Activated CD4-positive, alpha-beta T cell treated with anti-CD3 and anti-CD28 coated beads, Interleukin-2, amount 10 ng/mL, durations not matched to agents 7 days and 5 days (primary cell): ENCODE measurements at regions not wholly inside any gene's neighbourhood (a gene's known extent, or its start where the extent isn't known, plus 50 kb on each side); places are given as distances from the start of the nearest gene placed in this dataset.

Experiments
- CTCF ChIA-PET: fragments of 350-600 bp; sonication (Branson Sonifier 250); formaldehyde crosslinking; loops from one replicate; lab custom pipeline; 2021; ENCODE audit warnings: antibody characterized with exemption; lab: Charles Lee
- POLR2A ChIA-PET: fragments of 350-600 bp; sonication (Branson Sonifier 250); formaldehyde crosslinking; loops from one replicate; lab custom pipeline; 2021; ENCODE audit warnings: antibody characterized with exemption; lab: Charles Lee
- DNase-seq: peaks from one replicate; pipeline ENCODE4 v3.0.0-alpha.2; 2020
- H3K27ac Mint-ChIP-seq: one replicate; pipeline ENCODE4 v1.8.0; 2021; ENCODE audit warnings: mild to moderate bottlenecking, moderate library complexity, mixed read lengths
- H3K27me3 Mint-ChIP-seq: one replicate; pipeline ENCODE4 v1.8.0; 2021; ENCODE audit warnings: mixed read lengths
- H3K36me3 Mint-ChIP-seq: one replicate; pipeline ENCODE4 v1.8.0; 2021; ENCODE audit warnings: low read depth, mixed read lengths
- H3K4me1 Mint-ChIP-seq: one replicate; pipeline ENCODE4 v1.8.0; 2021; ENCODE audit warnings: mixed read lengths
- H3K4me3 Mint-ChIP-seq: one replicate; pipeline ENCODE4 v1.8.0; 2021; ENCODE audit warnings: mild to moderate bottlenecking, moderate library complexity, mixed read lengths
- H3K9me3 Mint-ChIP-seq: one replicate; pipeline ENCODE4 v1.8.0; 2021; ENCODE audit warnings: mixed read lengths

DNA sequence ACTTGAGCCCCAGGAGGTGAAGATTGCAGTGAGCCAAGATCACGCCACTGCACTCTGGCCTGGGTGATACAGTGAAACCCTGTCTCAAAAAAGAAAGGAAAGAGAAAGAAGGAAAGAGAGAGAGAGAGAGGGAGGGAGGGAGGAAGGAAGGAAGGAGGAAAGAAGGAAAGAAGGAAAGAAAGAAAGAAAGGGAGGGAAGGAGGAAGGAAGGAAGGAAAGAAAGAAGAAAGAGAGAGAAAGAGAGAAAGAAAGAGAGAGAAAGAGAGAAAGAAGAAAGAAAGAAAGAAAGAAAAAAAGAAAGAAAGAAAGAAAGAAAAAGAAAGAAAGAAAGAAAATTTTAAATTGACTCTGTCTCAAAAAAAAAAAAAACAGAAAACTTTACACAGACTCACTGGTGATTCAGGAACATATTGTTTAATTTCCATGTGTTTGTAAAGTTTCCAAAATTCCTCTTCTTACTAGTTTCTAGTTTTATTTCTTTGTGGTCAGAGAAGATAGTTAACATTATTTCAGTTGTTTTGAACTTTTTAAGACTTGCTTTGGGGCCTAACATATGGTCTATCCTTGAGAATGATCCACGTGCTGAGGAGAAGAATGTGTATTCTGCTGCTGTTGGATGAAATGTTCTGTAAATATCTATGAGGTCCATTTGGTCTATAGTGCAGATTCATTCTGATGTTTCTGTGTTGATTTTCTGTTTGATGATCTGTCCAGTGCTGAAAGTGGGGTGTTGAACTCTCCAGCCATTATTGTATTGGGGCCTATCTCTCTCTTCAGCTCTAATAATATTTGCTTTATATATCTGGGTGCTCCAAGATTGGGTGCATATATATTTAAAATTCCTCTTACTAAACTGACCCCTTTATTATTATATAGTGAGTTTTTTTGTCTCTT is 204.4 kb upstream of the SERP2 start:
- no peaks in the 10 kb centered on the region for H3K36me3 Mint-ChIP-seq
- no peak overlapping the region for H3K4me3 Mint-ChIP-seq
- peaks cover 7% of the 10 kb centered on the region for H3K27me3 Mint-ChIP-seq
- H3K9me3 Mint-ChIP-seq = no peaks in the 10 kb centered on the region
- no peak overlapping the region for H3K27ac Mint-ChIP-seq
- DNase-seq = no peak
- POLR2A ChIA-PET = no interaction called here
- H3K4me1 Mint-ChIP-seq = no peaks in the 10 kb centered on the region
- CTCF ChIA-PET = no interaction called here

DNA sequence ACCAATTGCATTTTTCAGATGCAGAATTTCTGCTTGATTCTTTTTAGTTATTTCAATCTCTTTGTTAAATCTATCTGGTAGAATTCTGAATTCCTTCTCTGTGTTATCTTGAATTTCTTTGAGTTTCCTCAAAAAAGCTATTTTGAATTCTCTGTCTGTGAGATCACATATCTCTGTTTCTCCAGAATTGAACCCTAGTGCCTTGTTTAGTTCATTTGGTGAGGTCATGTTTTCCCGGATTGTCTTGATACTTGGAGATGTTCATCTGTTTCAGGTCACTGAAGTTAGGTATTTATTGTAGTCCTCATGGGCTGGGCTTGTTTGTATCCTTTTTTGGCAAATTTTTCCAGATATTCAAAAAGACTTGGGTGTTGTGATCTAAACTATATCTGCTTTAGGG is 202.9 kb upstream of the SERP2 start:
- H3K27ac Mint-ChIP-seq = no peak overlapping the region
- no peak overlapping the region for H3K4me3 Mint-ChIP-seq
- CTCF ChIA-PET = no interaction called here
- no peaks in the 10 kb centered on the region for H3K9me3 Mint-ChIP-seq
- DNase-seq = no peak
- POLR2A ChIA-PET = no interaction called here
- peaks cover 7% of the 10 kb centered on the region for H3K27me3 Mint-ChIP-seq
- no peaks in the 10 kb centered on the region for H3K36me3 Mint-ChIP-seq
- H3K4me1 Mint-ChIP-seq = no peaks in the 10 kb centered on the region

DNA sequence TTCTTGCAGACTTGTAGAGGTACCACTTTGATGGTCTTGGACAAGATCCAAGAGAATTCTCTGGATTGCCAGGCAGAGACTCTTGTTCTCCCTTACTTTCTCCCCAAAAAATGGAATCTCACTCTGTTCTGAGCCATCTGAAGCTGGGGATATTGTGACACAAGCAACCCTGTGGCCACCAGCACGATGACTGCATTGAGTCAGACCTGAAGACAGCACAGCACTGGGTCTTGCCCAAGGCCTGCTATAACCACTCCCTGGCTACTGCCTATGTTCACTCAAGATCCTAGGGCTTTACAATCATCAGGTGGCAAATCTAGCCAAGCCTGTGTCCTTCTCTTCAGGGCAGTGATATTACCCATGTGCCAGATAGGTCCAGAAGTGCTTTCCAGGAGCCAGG is 202.5 kb upstream of the SERP2 start:
- H3K4me3 Mint-ChIP-seq = no peak overlapping the region
- POLR2A ChIA-PET = no interaction called here
- CTCF ChIA-PET = no interaction called here

DNA sequence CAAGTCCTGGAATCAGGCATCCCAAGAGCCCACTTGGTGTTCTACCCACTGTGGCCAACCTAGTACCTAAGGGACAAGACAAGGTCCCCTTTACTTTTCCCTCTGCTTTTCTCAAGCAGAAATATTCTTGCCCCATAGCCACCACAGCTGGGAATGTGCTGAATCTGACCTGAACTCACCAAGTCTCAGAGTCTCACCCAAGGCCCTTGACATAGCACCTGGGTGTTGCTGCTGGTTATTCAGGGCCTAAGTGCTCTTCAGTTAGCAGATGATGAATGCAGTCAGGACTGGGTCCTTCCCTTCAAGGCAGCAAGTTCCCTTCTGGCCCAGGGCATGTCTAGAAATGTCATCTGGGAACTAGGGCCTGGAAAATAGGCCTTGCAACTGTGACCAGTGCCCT is 201.8 kb upstream of the SERP2 start:
- CTCF ChIA-PET = no interaction called here
- Mint-ChIP-seq H3K4me3 (no peak overlapping the region), H3K36me3 (no peaks in the 10 kb centered on the region), H3K4me1 (no peaks in the 10 kb centered on the region), H3K9me3 (no peaks in the 10 kb centered on the region), H3K27me3 (peaks cover 6% of the 10 kb centered on the region), H3K27ac (no peak overlapping the region)
- POLR2A ChIA-PET = no interaction called here
- DNase-seq = no peak

More for the DNA sequence above, 202.5 kb upstream of the SERP2 start:
- Mint-ChIP-seq H3K36me3 (no peaks in the 10 kb centered on the region), H3K27me3 (peaks cover 7% of the 10 kb centered on the region), H3K4me1 (no peaks in the 10 kb centered on the region), H3K27ac (no peak overlapping the region), H3K9me3 (no peaks in the 10 kb centered on the region)
- DNase-seq = no peak

DNA sequence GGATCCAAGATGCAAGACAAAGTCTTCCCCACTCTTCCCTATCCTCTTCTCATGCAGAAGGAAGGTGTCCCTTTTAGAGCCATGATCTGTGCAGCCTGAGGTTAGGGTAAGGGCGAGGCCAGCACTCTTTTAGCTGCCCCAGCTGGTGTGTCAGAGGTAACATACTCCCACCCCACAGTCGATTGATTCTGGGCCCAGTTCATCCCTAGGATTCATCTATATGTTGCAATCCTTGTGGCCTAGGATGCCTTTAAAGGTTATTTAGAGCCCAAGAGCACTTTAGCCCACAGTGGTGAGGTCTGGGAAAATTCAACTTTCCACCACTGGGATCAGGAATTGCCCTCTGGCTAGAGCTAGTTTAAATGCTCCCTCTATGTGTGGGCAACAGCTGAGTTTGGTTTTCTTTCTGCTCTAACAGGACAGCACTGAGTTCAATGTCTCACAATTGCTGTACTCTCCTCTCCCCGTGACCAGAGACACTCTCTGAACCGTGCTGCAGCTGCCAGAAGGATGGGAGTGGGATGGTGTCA is 201.3 kb upstream of the SERP2 start:
- no peaks in the 10 kb centered on the region for H3K36me3 Mint-ChIP-seq
- H3K4me1 Mint-ChIP-seq = no peaks in the 10 kb centered on the region
- CTCF ChIA-PET = interaction anchor here (0.8 kb wide), 2 partner anchors 17 to 244 kb away, joined by 3 to 5 read pairs; no protein-coding TSS in a partner anchor
- H3K4me3 Mint-ChIP-seq = no peak overlapping the region
- POLR2A ChIA-PET = no interaction called here
- no peak for DNase-seq
- no peaks in the 10 kb centered on the region for H3K9me3 Mint-ChIP-seq
- H3K27me3 Mint-ChIP-seq = peaks cover 5% of the 10 kb centered on the region
- no peak overlapping the region for H3K27ac Mint-ChIP-seq

DNA sequence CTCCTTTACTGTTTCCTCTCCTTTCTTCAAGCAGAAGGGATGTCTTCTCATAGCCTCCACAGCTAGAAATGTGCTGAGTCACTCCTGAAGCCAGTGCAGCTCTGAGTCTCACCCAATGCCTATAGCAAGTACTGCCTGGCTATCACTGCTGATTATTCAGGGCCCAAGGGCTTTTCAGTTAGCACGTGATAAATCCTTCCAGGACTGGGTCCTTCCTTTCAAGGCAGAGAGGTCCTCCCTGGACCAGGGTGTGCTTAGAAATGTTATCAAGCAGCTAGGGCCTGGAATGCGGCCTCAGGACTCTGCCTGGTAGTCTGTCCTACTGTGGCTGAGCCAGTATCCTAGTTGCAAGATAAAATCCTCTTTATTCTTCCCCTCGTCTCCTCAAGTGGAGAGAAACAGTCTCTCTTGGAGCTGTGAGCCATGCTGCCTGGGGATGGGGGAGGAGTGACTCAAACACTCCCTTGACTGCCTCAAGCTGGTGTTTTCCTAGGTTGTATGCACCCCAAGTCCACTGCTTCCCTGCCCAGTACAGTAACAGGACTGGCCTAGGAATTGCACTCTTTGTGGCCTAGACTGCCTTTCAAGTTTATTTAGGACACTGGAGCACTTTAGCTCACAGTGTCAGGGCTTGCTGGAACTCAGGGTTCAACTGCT is 198.7 kb upstream of the SERP2 start:
- DNase-seq = no peak
- Mint-ChIP-seq H3K4me3 (no peak overlapping the region), H3K27me3 (peaks cover 2% of the 10 kb centered on the region), H3K9me3 (no peaks in the 10 kb centered on the region), H3K36me3 (no peaks in the 10 kb centered on the region), H3K4me1 (no peaks in the 10 kb centered on the region), H3K27ac (no peak overlapping the region)
- CTCF ChIA-PET = interaction anchor here (0.6 kb wide), 1 partner anchor 183 kb away, joined by 4 read pairs; no protein-coding TSS in a partner anchor
- POLR2A ChIA-PET = no interaction called here

DNA sequence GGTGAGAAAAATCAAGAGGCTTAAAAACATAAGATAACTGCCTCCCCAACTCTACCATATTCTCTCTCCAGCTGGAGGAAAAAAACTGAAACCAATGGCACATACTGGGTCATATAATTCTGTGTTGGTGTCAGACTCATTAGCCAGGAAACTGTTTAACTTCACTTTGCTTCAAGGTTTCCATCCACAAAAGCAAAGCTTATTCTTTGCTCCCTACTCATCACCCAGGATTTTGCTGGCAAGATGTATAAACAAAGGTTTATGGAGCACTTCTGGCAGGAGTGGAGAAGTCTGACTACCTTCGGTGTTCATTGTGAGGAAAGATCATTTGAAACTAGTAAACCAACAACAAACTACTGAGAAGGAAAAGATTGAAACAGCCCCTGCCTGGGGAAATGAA is 197.5 kb upstream of the SERP2 start:
- no peaks in the 10 kb centered on the region for H3K9me3 Mint-ChIP-seq
- peaks cover 4% of the 10 kb centered on the region for H3K27me3 Mint-ChIP-seq
- H3K4me3 Mint-ChIP-seq = no peak overlapping the region
- ChIA-PET CTCF (no interaction called here), POLR2A (no interaction called here)
- no peaks in the 10 kb centered on the region for H3K4me1 Mint-ChIP-seq
- H3K36me3 Mint-ChIP-seq = no peaks in the 10 kb centered on the region
- H3K27ac Mint-ChIP-seq = no peak overlapping the region
- DNase-seq = no peak

DNA sequence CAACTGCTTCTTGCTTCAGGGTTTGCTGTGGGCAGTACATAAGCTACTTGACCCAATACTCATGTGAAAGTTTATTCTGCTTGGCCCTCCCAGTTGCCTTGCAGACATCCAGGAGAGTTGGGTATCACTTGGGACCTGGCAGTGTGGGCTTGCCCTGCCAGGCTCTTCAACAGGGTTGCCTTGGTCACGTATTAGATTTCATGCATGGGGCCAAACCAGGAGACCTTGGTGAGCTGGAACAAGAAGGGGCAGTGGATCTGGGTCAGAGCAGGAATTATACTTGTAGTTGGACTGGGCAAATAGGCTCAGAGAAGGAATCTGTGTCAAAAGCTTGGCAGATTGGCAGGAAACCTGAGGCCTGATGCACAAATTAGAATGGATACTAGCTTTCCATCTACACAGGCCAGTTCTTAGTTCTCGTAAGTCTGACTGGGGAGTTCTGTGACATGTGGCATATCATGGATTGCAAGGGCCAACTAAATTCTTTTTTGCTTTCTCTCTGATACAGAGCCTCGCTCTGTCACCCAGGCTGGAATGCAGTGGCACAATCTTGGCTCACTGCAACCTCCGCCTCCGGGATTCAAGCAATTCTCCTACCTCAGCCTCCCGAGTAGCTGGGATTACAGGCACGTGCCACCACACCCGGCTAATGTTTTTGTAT is 192.6 kb upstream of the SERP2 start:
- DNase-seq = no peak
- ChIA-PET CTCF (no interaction called here), POLR2A (no interaction called here)
- Mint-ChIP-seq H3K9me3 (no peaks in the 10 kb centered on the region), H3K36me3 (no peaks in the 10 kb centered on the region), H3K4me1 (no peaks in the 10 kb centered on the region), H3K27ac (no peak overlapping the region), H3K4me3 (no peak overlapping the region), H3K27me3 (peaks cover 6% of the 10 kb centered on the region)

DNA sequence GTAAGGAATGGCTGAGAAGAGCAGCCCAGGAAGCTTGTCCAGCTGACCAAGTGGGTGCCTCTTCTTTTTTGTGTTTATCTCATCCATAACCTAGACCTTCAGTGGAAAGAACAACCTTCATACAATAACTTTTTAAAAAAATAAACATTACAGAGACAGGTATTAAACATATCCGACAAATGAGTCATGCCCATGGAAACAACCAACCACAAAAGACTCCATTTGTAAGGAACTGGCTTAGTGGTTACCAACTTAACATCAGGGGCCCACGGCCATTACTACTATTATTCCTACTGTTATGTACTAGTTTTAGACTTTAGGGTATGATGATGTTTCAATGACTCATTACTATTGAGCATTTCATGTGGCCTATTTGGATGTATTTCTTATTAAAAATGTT is 191.7 kb upstream of the SERP2 start:
- no peak for DNase-seq
- Mint-ChIP-seq H3K27ac (no peak overlapping the region), H3K36me3 (no peaks in the 10 kb centered on the region), H3K4me1 (no peaks in the 10 kb centered on the region), H3K9me3 (no peaks in the 10 kb centered on the region), H3K4me3 (no peak overlapping the region), H3K27me3 (peaks cover 7% of the 10 kb centered on the region)
- POLR2A ChIA-PET = no interaction called here
- CTCF ChIA-PET = no interaction called here

DNA sequence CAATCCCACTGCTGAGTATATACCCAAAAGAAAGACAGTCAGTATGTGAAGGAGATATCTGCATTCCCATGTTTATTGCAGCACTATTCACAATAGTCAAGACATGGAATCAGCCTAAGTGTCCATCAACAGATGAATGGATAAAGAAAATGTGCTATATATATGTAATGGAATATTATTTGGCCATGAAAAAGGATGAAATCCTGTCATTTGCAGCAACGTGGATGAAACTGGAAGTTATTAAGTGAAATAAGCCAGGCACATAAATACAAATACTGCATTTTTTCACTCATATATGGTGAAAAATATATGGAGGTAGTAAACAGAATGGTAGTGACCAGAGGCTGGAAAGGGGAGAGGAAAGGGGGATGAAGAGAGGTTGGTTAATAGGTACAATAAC is 188.9 kb upstream of the SERP2 start:
- no peaks in the 10 kb centered on the region for H3K4me1 Mint-ChIP-seq
- DNase-seq = no peak
- CTCF ChIA-PET = no interaction called here
- H3K36me3 Mint-ChIP-seq = no peaks in the 10 kb centered on the region
- no peaks in the 10 kb centered on the region for H3K9me3 Mint-ChIP-seq
- POLR2A ChIA-PET = no interaction called here
- H3K27me3 Mint-ChIP-seq = peaks cover 10% of the 10 kb centered on the region
- H3K4me3 Mint-ChIP-seq = no peak overlapping the region
- H3K27ac Mint-ChIP-seq = no peak overlapping the region

DNA sequence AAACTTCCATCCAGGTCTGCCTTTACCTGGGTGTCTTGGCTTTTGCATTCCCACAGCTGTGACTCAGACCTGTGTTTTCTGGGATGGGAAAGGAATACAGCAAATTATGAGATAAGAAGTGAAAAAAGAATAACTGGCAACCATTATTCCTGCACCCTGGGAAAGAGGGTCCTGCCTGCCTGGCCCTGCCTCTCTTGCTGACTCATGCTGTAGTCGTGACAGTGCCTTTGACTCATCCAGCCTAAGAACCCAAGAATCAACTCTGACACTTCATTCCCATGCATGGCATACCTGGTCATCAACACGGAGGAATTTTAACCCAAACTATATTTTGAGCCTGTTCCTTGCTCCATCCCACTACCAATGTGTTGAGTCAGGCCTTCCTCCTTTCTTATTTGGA is 185.4 kb upstream of the SERP2 start:
- no peak for DNase-seq
- H3K9me3 Mint-ChIP-seq = no peaks in the 10 kb centered on the region
- peaks cover 9% of the 10 kb centered on the region for H3K4me1 Mint-ChIP-seq
- no peak overlapping the region for H3K27ac Mint-ChIP-seq
- no peak overlapping the region for H3K4me3 Mint-ChIP-seq
- no peaks in the 10 kb centered on the region for H3K36me3 Mint-ChIP-seq
- POLR2A ChIA-PET = no interaction called here
- CTCF ChIA-PET = no interaction called here
- H3K27me3 Mint-ChIP-seq = peaks cover 27% of the 10 kb centered on the region

DNA sequence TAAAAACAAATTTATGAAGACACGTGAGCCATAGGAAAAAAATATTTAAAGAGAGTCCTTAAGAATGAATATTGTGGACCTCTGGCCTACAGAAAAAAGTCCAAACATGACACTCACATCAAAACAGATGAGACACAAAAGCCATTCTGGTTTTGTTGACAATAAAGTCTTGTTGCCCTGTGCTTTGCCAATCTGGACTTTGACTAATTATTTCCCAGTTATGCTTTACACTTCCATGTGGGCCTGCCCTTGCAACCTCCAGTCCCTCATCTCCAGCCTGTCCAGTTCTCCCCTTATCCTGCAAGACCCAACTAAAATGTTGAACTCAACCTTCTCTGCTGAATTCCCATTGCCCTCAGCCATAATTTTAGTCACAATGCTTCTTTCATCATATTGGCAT is 184.5 kb upstream of the SERP2 start:
- H3K36me3 Mint-ChIP-seq = no peaks in the 10 kb centered on the region
- H3K4me3 Mint-ChIP-seq = no peak overlapping the region
- ChIA-PET POLR2A (no interaction called here), CTCF (no interaction called here)
- peaks cover 9% of the 10 kb centered on the region for H3K4me1 Mint-ChIP-seq
- H3K27me3 Mint-ChIP-seq = peaks cover 31% of the 10 kb centered on the region
- H3K9me3 Mint-ChIP-seq = no peaks in the 10 kb centered on the region
- H3K27ac Mint-ChIP-seq = no peak overlapping the region
- DNase-seq = no peak

DNA sequence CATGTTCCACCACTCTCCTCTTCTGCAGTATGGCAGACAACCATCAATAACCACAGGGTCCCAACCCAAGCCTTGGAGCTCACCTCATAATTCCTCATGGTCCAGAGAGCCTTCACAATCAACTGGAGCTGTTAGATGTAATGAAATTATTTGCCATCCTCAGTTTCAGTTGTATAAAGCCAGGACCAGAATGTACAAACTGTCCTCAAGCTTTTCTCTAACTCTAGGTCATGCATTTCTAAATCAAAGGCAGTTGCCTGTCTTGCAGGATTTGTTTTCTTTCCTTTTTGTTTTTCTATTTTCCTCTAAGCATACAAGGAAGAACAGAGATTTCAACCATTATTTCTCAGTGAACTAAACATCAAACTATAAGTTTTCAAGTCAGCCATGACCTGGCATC is 182.5 kb upstream of the SERP2 start:
- CTCF ChIA-PET = interaction anchor here (0.5 to 2.7 kb wide), 5 partner anchors 53 to 394 kb away, joined by 3 to 7 read pairs (median 3); no protein-coding TSS in a partner anchor
- H3K27me3 Mint-ChIP-seq = peaks cover 29% of the 10 kb centered on the region

More for the DNA sequence above, 182.5 kb upstream of the SERP2 start:
- Mint-ChIP-seq H3K27ac (no peak overlapping the region), H3K36me3 (no peaks in the 10 kb centered on the region), H3K9me3 (no peaks in the 10 kb centered on the region), H3K4me3 (no peak overlapping the region), H3K4me1 (peaks cover 23% of the 10 kb centered on the region)
- POLR2A ChIA-PET = no interaction called here
- no peak for DNase-seq
